B cell (primary cell): ENCODE measurements at regions not wholly inside any gene's neighbourhood (a gene's known extent, or its start where the extent isn't known, plus 50 kb on each side); places are given as distances from the start of the nearest gene placed in this dataset.

Experiments used
- EZH2 ChIP-seq: IDR thresholded peaks from 2 replicates; pipeline ENCODE4 v1.6.1; 2012; ENCODE audit warnings: borderline replicate concordance, low read depth, mild to moderate bottlenecking, moderate library complexity, low read length; ENCODE audit not compliant: insufficient read depth, poor library complexity, severe bottlenecking
- TF ChIP-seq, protein P1 (sequence below): fragments of 200-600 bp; IDR thresholded peaks from one replicate; pipeline ENCODE4 v1.8.0; 2022; ENCODE audit warnings: antibody characterized with exemption, mild to moderate bottlenecking

GRCh38 chr10:117656385-117657367, 114.1 kb downstream of the EMX2 start:
- TF ChIP-seq, protein P1, sequence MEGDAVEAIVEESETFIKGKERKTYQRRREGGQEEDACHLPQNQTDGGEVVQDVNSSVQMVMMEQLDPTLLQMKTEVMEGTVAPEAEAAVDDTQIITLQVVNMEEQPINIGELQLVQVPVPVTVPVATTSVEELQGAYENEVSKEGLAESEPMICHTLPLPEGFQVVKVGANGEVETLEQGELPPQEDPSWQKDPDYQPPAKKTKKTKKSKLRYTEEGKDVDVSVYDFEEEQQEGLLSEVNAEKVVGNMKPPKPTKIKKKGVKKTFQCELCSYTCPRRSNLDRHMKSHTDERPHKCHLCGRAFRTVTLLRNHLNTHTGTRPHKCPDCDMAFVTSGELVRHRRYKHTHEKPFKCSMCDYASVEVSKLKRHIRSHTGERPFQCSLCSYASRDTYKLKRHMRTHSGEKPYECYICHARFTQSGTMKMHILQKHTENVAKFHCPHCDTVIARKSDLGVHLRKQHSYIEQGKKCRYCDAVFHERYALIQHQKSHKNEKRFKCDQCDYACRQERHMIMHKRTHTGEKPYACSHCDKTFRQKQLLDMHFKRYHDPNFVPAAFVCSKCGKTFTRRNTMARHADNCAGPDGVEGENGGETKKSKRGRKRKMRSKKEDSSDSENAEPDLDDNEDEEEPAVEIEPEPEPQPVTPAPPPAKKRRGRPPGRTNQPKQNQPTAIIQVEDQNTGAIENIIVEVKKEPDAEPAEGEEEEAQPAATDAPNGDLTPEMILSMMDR = no peak
- no peak for TF ChIP-seq EZH2
